Transverse colon (tissue), 4 donors: ENCODE measurements at regions not wholly inside any gene's neighbourhood (a gene's known extent, or its start where the extent isn't known, plus 50 kb on each side); places are given as distances from the start of the nearest gene placed in this dataset.

Experiments
- POLR2AphosphoS5 ChIP-seq, 3 donors: sonication (generic); formaldehyde crosslinking; IDR thresholded peaks; one replicate each; pipeline ENCODE4 v1.6.1; 2016; ENCODE audit warnings: antibody characterized with exemption in 3 of 3
- TF ChIP-seq, protein P1 (sequence below), 5 experiments: fragments of 200-600 bp in 3 of 5; fragments of 450-650 bp in 2 of 5; sonication (generic) in 3 of 5; IDR thresholded peaks; 1 replicate in 2 of 5; 2 replicates in 3 of 5; pipeline ENCODE4 v1.5.1; 2016 to 2017; ENCODE audit warnings: antibody characterized with exemption in 5 of 5, inconsistent platforms in 3 of 5, mild to moderate bottlenecking in 2 of 5, moderate library complexity in 1 of 5

DNA sequence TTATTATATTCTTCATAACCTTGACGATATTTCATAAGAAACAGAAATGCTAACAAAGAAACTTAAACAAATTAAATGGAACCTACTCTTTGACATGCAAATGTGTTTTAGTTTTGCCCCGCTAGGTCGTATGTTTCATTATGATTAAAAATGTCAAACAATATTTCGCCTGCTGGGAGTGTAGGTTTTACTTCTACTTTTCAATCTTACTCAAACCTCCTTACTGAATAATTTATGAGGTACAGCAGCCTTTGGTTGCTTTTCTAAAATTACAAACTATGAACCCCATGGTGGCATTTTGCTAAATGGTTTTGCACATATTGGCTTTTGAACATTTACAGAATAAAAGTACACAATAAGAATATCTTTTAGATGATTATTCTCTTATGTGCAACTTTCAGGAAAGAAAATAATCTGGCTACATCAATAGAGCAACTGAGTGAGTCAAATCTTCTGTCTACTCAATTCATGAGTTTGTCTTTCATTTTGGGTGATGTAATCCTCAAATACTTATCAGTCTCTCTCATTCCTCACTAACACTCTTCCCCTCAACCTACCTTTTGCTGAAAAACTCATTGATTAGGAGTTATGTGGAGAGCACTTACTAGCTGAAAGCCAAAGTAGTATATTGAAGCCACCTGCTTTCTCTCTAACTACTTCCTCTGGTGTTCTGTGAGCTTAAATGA lies 1226.4 kb downstream of the XPNPEP1 start:
- no peak for TF ChIP-seq POLR2AphosphoS5 (IDR thresholded peaks at IDR 0.05)
- TF ChIP-seq, protein P1, sequence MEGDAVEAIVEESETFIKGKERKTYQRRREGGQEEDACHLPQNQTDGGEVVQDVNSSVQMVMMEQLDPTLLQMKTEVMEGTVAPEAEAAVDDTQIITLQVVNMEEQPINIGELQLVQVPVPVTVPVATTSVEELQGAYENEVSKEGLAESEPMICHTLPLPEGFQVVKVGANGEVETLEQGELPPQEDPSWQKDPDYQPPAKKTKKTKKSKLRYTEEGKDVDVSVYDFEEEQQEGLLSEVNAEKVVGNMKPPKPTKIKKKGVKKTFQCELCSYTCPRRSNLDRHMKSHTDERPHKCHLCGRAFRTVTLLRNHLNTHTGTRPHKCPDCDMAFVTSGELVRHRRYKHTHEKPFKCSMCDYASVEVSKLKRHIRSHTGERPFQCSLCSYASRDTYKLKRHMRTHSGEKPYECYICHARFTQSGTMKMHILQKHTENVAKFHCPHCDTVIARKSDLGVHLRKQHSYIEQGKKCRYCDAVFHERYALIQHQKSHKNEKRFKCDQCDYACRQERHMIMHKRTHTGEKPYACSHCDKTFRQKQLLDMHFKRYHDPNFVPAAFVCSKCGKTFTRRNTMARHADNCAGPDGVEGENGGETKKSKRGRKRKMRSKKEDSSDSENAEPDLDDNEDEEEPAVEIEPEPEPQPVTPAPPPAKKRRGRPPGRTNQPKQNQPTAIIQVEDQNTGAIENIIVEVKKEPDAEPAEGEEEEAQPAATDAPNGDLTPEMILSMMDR (IDR thresholded peaks at IDR 0.05) = no peak
